Natural killer cell (primary cell): ENCODE measurements at regions not wholly inside any gene's neighbourhood (a gene's known extent, or its start where the extent isn't known, plus 50 kb on each side); places are given as distances from the start of the nearest gene placed in this dataset.

Source experiments
- ATAC-seq, 3 donors: fragments of 150-1000 bp in 2 of 3; fragments of 200-7000 bp in 1 of 3; cut with Tn5 transposase; 1 replicate in 1 of 3; 2 replicates in 2 of 3; pipeline ENCODE4 v1.10.0; 2021; ENCODE audit warnings: mild to moderate bottlenecking in 2 of 3, moderate library complexity in 2 of 3
- DNase-seq, 2 donors: peaks; one replicate each; pipeline versions ENCODE4 v3.0.0 to v3.0.0-alpha.2; 2013 to 2021; ENCODE audit warnings: mixed read lengths in 1 of 2
- H3K27ac ChIP-seq: one replicate; pipeline ENCODE4 v1.5.1; 2013; ENCODE audit warnings: mild to moderate bottlenecking, low read length
- H3K27me3 ChIP-seq: one replicate; pipeline ENCODE4 v1.6.1; 2013; ENCODE audit warnings: low read length; ENCODE audit not compliant: control insufficient read depth, insufficient read depth
- H3K36me3 ChIP-seq: one replicate; pipeline ENCODE4 v1.6.1; 2013; ENCODE audit warnings: low read length; ENCODE audit not compliant: control insufficient read depth, insufficient read depth
- H3K4me1 ChIP-seq: one replicate; pipeline ENCODE4 v1.6.1; 2013; ENCODE audit warnings: low read length; ENCODE audit not compliant: control insufficient read depth, insufficient read depth
- H3K4me3 ChIP-seq: one replicate; pipeline ENCODE4 v1.5.1; 2013; ENCODE audit warnings: low read length
- H3K9me3 ChIP-seq: one replicate; pipeline ENCODE4 v1.6.1; 2013; ENCODE audit warnings: low read length; ENCODE audit not compliant: control insufficient read depth, insufficient read depth
- H3K27ac Mint-ChIP-seq, 2 donors: one replicate each; pipeline ENCODE4 v1.8.0; 2022; ENCODE audit warnings: mild to moderate bottlenecking in 2 of 2, mixed read lengths in 2 of 2, moderate library complexity in 1 of 2
- H3K27me3 Mint-ChIP-seq, 2 donors: one replicate each; pipeline ENCODE4 v1.8.0; 2022; ENCODE audit warnings: low read depth in 2 of 2, mixed read lengths in 2 of 2
- H3K36me3 Mint-ChIP-seq: one replicate; pipeline ENCODE4 v1.8.0; 2022; ENCODE audit warnings: mixed read lengths
- H3K4me1 Mint-ChIP-seq, 2 donors: one replicate each; pipeline ENCODE4 v1.8.0; 2022; ENCODE audit warnings: mixed read lengths in 2 of 2
- H3K4me3 Mint-ChIP-seq: one replicate; pipeline ENCODE4 v1.8.0; 2022; ENCODE audit warnings: mild to moderate bottlenecking, moderate library complexity, mixed read lengths
- H3K9me3 Mint-ChIP-seq, 2 donors: one replicate each; pipeline ENCODE4 v1.8.0; 2022; ENCODE audit warnings: mixed read lengths in 2 of 2
- intact Hi-C: fragments of 100-400 bp; cut with micrococcal nuclease; formaldehyde crosslinking; loops from one replicate; pipeline ENCODE4 v1.14.2; 2022
- TF ChIP-seq, protein P1 (sequence below): fragments of 200-600 bp; IDR thresholded peaks from one replicate; pipeline ENCODE4 v1.8.0; 2022; ENCODE audit warnings: antibody characterized with exemption

GRCh38 chr6:47427680-47428079 is 49.9 kb upstream of the CD2AP start:
- peaks cover 5 to 10% of the 10 kb centered on the region in 2 donors for H3K9me3 Mint-ChIP-seq
- H3K4me1 Mint-ChIP-seq = no peaks in the 10 kb centered on the region
- H3K27ac ChIP-seq = no peak overlapping the region
- DNase-seq (no peak), ATAC-seq (no peak)
- H3K36me3 ChIP-seq = no peaks in the 10 kb centered on the region
- H3K27ac Mint-ChIP-seq = no peak overlapping the region
- H3K4me1 ChIP-seq = no peaks in the 10 kb centered on the region
- intact Hi-C loops = no loop called here
- H3K27me3 Mint-ChIP-seq = no peaks in the 10 kb centered on the region
- H3K36me3 Mint-ChIP-seq = peaks cover 8% of the 10 kb centered on the region
- H3K27me3 ChIP-seq = no peaks in the 10 kb centered on the region
- peaks cover 19% of the 10 kb centered on the region for H3K9me3 ChIP-seq
- no peak overlapping the region for H3K4me3 ChIP-seq
- no peak overlapping the region for H3K4me3 Mint-ChIP-seq
- TF ChIP-seq, protein P1, sequence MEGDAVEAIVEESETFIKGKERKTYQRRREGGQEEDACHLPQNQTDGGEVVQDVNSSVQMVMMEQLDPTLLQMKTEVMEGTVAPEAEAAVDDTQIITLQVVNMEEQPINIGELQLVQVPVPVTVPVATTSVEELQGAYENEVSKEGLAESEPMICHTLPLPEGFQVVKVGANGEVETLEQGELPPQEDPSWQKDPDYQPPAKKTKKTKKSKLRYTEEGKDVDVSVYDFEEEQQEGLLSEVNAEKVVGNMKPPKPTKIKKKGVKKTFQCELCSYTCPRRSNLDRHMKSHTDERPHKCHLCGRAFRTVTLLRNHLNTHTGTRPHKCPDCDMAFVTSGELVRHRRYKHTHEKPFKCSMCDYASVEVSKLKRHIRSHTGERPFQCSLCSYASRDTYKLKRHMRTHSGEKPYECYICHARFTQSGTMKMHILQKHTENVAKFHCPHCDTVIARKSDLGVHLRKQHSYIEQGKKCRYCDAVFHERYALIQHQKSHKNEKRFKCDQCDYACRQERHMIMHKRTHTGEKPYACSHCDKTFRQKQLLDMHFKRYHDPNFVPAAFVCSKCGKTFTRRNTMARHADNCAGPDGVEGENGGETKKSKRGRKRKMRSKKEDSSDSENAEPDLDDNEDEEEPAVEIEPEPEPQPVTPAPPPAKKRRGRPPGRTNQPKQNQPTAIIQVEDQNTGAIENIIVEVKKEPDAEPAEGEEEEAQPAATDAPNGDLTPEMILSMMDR = no peak
